ENCODE measurements at regions not wholly inside any gene's neighbourhood (a gene's known extent, or its start where the extent isn't known, plus 50 kb on each side); places are given as distances from the start of the nearest gene placed in this dataset.

- ChIA-PET CTCF (ENCODE audit: unreplicated experiment) (no interaction called here), POLR2A (interaction anchor here (0.7 to 0.9 kb wide), 2 partner anchors 84 to 605 kb away, joined by 3 read pairs; no protein-coding TSS in a partner anchor)
- Histone ChIP-seq H3K79me2 (ENCODE audit: insufficient read depth, low read depth, low read length) (no peaks in the 10 kb centered on the region), H3K4me3 (ENCODE audit: low read depth, low read length, poor library complexity, severe bottlenecking) (no peak overlapping the region), H3K4me2 (ENCODE audit: low read length) (no peak overlapping the region), H3K9me3 (ENCODE audit: low read length) (no peaks in the 10 kb centered on the region), H2AFZ (ENCODE audit: low read length) (no peak overlapping the region), H3K36me3 (ENCODE audit: insufficient read depth, low read length) (no peaks in the 10 kb centered on the region), H3K4me1 (ENCODE audit: insufficient read depth, low read length, poor library complexity, severe bottlenecking) (no peaks in the 10 kb centered on the region), H3K9me2 (ENCODE audit: insufficient read depth, low read length) (no peaks in the 10 kb centered on the region), H4K20me1 (ENCODE audit: insufficient read depth, low read length) (no peaks in the 10 kb centered on the region), H3K27ac (ENCODE audit: low read depth, low read length, poor library complexity, severe bottlenecking) (no peak overlapping the region)
- TF ChIP-seq CTCF (conservative IDR thresholded peaks at IDR 0.05; ENCODE audit: low read length) (no peak), EZH2phosphoT487 (IDR thresholded peaks at IDR 0.05; ENCODE audit: borderline replicate concordance, low read depth, low read length) (no peak)
- BruUV-seq (replicated peaks) = no TSS peak
- DNase-seq (ENCODE audit: low spot score) = no peak
- intact Hi-C loops (cut with micrococcal nuclease; ENCODE audit: unreplicated experiment) = no loop called here
These were observed 218.5 kb downstream of the SNX13 start for GRCh38 chr7:17721736-17722285.

GRCh38 chr7:17722798-17723197 is 217.5 kb downstream of the SNX13 start:
- no TSS peak for BruUV-seq (replicated peaks)
- no peak for DNase-seq (ENCODE audit: low spot score)
- H3K9me3 ChIP-seq (ENCODE audit: low read length) = no peaks in the 10 kb centered on the region
- intact Hi-C loops (cut with micrococcal nuclease; ENCODE audit: unreplicated experiment) = no loop called here
- no peak overlapping the region for H3K4me2 ChIP-seq (ENCODE audit: low read length)
- no peaks in the 10 kb centered on the region for H3K4me1 ChIP-seq (ENCODE audit: insufficient read depth, low read length, poor library complexity, severe bottlenecking)
- H2AFZ ChIP-seq (ENCODE audit: low read length) = no peak overlapping the region
- ChIA-PET CTCF (ENCODE audit: unreplicated experiment) (no interaction called here), POLR2A (no interaction called here)
- no peak overlapping the region for H3K4me3 ChIP-seq (ENCODE audit: low read depth, low read length, poor library complexity, severe bottlenecking)
- no peaks in the 10 kb centered on the region for H3K9me2 ChIP-seq (ENCODE audit: insufficient read depth, low read length)
- no peaks in the 10 kb centered on the region for H3K36me3 ChIP-seq (ENCODE audit: insufficient read depth, low read length)
- H3K27ac ChIP-seq (ENCODE audit: low read depth, low read length, poor library complexity, severe bottlenecking) = no peak overlapping the region
- TF ChIP-seq EZH2phosphoT487 (IDR thresholded peaks at IDR 0.05; ENCODE audit: borderline replicate concordance, low read depth, low read length) (no peak), CTCF (conservative IDR thresholded peaks at IDR 0.05; ENCODE audit: low read length) (no peak)
- no peaks in the 10 kb centered on the region for H3K79me2 ChIP-seq (ENCODE audit: insufficient read depth, low read depth, low read length)
- no peaks in the 10 kb centered on the region for H4K20me1 ChIP-seq (ENCODE audit: insufficient read depth, low read length)

GRCh38 chr7:17725821-17726220 is 214.5 kb downstream of the SNX13 start:
- Histone ChIP-seq H3K9me2 (ENCODE audit: insufficient read depth, low read length) (no peaks in the 10 kb centered on the region), H3K4me1 (ENCODE audit: insufficient read depth, low read length, poor library complexity, severe bottlenecking) (no peaks in the 10 kb centered on the region), H3K36me3 (ENCODE audit: insufficient read depth, low read length) (no peaks in the 10 kb centered on the region), H3K4me2 (ENCODE audit: low read length) (no peak overlapping the region), H2AFZ (ENCODE audit: low read length) (no peak overlapping the region), H3K4me3 (ENCODE audit: low read depth, low read length, poor library complexity, severe bottlenecking) (no peak overlapping the region), H4K20me1 (ENCODE audit: insufficient read depth, low read length) (no peaks in the 10 kb centered on the region), H3K9me3 (ENCODE audit: low read length) (no peaks in the 10 kb centered on the region), H3K79me2 (ENCODE audit: insufficient read depth, low read depth, low read length) (no peaks in the 10 kb centered on the region), H3K27ac (ENCODE audit: low read depth, low read length, poor library complexity, severe bottlenecking) (no peak overlapping the region)
- no peak for DNase-seq (ENCODE audit: low spot score)
- intact Hi-C loops (cut with micrococcal nuclease; ENCODE audit: unreplicated experiment) = no loop called here
- no TSS peak for BruUV-seq (replicated peaks)
- ChIA-PET CTCF (ENCODE audit: unreplicated experiment) (no interaction called here), POLR2A (no interaction called here)
- TF ChIP-seq CTCF (conservative IDR thresholded peaks at IDR 0.05; ENCODE audit: low read length) (no peak), EZH2phosphoT487 (IDR thresholded peaks at IDR 0.05; ENCODE audit: borderline replicate concordance, low read depth, low read length) (no peak)

Data from OCI-LY7 (cell line).